GM21786 (cell line): ENCODE measurements at regions not wholly inside any gene's neighbourhood (a gene's known extent, or its start where the extent isn't known, plus 50 kb on each side); places are given as distances from the start of the nearest gene placed in this dataset.

Experiments
- ATAC-seq: cut with Tn5 transposase; IDR thresholded peaks from one replicate; pipeline ENCODE4 v1.9.1; 2021; ENCODE audit not compliant: unreplicated experiment

DNA sequence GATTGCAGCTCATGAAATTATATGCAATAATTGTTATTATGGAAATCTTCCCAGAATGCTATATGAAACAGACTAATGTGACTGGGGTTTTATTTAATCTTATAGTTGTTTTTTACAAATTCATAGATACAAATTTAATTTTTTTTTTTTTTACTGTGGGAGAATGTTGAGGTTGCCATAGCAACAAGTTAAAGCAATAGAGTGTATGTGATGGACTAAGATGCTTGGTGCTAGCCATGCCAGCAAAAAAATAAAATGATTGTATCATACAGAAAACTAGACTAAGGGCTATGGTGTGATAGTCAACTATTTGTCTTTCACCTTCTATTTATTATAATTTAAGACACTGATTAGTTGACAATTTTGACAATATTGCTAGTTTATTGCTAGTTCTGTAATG, 163.2 kb upstream of the BLID start:
- ATAC-seq = no peak

DNA sequence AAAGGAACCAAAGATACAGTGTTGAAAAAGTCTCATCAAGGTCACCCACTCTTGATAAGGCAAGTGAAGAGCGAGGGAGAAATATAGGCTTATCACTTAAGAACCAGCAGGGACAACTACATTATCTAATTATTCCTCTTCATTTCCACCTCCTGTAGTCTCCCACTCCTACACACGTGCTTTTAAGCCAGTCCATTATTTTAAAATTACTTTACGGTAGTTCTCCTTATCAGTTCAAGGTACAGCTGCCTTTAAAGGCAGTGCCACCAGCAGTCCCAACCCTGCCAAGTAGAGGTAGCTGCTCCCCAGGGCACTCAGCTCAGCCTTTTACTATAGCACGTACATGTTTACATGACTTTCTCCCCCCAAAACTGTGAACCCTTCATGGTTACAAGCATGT, 161.5 kb upstream of the BLID start:
- ATAC-seq = no peak

DNA sequence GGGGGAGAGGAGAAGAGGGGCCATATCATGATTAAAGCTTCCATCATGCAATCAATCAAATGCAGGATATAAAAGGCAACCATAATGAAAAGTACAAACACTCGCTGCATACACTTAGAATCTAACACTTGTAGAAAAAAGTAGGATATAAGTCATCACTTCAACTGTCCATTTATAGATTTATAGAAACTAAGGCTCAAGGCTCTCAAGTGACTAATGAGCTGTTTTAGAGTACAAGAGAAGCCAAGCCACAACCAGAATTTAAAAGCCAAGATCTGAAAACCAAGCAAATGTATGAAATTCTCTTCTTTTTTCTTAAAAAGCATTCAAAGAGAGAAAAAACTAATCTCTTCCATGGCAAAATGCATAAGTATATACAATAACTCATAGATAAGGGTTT, 160.2 kb upstream of the BLID start:
- ATAC-seq = no peak

DNA sequence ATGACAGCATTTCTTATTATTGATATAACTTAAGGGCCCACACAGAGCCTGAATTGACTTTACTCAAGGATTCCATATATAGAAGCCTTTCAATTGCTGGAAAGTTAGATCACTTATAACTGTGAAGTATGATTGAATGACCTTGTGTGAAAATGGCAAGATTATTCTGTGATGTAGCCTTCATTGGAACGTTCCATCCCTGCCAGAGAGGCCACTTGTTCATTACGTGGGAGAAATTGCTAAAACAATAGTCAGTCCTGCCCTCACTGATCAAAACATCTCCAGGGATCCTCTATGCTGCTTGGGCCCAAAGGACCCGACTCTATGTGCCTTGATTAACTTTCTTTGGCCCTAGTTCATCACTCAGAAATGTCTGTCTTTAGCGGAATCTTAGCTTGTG, 159.5 kb upstream of the BLID start:
- ATAC-seq = no peak

DNA sequence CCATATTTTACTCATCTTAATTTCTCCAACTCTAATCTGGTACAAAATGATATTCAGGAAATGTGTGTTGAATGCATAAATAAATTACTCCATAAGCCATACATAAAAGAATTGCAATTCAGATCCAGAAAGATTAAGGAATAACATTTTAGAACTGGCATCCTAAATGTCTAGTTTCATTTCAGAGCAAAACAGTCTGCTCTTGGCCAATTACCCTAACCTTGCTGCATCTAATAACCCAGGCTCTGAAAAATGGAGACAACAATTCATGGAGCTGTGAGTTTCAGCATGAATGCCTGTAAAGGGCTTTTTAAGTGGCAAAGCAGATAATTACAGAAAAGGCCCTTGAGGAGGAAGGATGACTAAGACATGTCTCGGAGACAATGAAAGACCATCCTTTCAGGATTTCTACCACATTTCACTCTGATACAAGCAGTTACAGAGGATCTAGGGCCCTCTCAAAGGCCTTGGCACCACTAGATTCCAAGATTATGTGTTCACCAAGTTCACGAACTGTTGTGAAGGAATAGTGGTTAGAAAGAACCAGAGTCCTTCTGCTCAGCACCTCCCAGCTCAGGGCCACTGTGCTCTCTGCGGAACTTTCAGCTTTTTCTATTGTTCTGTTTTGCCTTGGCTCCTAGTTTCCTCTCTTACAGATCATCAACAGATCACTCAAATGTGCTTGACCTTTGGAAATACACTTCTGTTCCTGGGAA, 157.6 kb upstream of the BLID start:
- ATAC-seq = no peak

DNA sequence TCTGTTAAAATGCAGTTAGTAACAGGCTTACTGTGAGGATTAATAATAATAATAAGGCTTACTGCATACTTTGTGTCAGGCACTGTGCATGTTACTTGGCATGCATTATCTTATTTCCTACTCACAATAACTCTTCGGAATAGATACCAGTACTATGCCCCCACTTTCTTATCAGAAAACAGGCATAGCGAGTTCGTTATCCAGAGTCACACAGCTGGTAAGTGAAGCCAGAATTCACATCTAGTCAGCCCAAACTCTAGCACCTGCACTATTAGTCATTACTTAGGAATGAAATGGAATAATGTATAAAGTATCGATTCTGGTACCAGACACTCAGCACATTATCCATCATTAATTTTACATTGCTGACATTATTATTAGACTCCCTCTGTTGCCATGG, 155.7 kb upstream of the BLID start:
- no peak for ATAC-seq

DNA sequence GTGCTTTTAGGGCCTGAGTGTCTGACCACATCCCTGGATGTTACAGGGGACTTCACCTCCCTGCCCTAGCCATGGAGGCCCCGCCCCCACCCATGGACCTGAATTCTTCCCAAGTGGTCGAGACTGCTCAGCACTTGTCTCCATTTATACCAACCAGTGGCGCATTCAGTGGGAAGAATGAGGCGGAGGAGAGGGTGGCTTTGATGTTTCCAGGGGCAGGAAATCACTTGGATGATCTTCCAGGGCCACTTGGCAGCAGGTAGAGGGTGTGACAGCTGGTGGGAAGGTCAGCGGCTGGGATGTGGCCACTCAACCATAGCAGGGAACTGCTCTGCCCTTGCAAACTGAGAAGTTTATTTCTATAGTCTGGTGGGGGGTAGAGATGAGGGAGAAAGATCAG, 155.1 kb upstream of the BLID start:
- no peak for ATAC-seq

DNA sequence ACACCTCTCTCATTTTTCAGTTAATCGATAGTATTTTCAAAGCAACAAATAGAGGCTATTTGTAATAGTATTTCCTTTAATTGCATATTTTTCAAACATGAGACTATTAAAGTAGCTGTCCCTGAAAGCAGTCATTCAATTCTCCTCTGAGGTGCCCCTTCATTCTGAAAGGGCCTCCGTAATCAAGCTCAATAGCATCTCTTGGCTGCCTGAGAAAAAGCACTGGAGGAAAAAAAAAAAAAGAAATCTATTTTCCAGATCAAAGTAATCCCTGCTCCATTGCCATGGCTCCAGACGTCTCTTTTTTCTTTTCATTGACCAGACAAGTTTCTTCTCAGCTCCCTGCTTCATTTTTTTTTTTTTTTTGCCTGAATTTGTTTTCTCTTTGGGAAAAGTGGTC, 154.5 kb upstream of the BLID start:
- no peak for ATAC-seq

DNA sequence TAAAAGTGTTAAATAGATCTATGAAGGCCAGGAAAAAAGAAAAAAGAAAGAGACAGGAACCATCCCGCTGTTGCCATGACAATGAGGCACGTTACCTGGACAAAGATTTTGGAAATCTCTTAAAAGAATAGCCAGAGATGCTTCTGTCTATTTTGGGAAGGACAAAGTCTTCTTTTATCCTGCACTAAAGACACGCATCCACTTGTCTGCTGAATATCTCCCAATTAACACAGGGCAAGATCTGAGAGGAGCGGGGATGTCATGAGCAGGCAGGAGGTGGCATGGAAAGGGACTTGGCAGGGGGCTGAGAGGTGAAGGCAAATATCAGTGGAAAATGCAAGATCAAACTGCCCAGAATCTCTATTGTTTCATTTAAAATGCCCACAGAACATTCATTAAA, 153.8 kb upstream of the BLID start:
- ATAC-seq = no peak

DNA sequence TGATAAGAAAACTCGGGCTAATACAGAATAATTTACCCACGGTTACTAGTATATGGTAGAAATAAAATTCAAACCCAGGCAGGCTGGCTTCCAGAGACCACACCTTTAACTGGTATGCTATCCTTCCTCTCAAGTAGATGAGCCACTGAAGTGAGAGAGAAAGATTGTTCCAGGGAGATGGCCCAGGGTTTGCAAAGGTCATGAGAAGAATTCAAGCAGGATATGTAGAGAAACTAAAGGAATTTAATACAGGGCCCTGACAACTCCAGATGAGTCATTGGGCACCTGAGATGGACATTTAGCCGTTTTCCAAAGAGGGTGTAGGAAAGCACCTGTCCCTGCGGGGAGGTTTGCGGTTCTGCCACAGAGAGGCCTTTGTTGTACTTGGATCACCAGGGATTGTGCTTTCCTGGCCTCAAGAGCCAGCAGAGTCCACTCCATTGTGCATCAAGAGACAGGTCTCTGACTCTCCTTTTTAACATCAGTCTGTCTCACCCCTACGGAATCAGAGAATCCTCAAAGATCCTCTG, 152.7 kb upstream of the BLID start:
- no peak for ATAC-seq

DNA sequence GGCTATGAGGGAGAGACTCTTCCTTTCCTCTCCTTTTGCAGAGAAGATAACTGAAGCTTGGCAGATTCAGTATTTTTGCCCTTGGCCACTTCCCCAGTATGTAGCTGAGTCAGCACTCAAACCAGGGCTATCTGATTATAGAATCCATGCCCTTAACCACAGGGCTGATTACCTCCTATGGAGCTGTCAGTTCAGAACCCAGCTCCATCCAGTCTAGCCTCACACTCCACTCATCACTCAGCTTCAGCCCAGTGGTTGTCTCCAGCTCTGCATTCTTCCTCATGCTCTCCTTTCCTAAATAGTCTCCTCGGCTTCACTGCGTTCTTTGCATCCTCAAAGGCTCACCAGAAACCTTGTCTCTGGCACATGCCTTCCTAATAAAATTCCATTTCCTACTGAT, 151.6 kb upstream of the BLID start:
- no peak for ATAC-seq

DNA sequence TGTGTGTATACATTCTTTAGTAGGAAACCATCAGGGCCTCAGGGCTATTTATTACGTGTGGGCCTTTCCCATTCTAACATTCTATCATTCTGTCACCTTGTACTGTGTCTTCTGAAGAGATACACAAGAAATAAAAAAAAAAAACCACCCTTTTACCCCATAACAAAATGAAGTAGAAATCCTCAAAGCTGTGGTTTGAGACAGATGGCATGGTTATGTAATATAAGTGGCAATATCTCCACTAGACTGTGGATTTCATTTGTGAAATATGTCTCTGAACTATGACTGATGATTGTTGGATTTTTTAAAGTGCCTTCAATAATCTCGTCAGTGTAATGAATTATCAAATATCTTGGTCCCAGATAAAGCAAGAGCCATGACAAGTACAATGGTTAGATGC, 150.0 kb upstream of the BLID start:
- ATAC-seq = no peak

DNA sequence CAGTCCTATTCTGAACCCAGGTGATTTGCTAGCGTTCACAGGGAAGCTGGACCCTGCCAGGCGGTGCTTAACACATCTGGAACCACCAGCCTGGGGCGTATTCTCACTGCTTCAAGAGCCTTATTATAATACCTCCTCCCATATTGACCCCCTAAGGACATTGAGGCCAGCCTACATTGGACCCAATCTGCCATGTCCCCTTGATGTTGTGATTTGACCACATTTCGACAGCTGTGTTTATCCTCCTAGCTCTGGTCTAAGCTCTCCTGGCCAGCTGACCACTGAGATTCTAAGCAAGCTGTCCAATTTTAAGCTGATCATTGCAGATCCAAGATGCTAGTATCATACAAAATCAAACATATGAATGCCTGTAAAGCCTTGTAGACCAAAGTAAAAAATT, 148.1 kb upstream of the BLID start:
- ATAC-seq = no peak

DNA sequence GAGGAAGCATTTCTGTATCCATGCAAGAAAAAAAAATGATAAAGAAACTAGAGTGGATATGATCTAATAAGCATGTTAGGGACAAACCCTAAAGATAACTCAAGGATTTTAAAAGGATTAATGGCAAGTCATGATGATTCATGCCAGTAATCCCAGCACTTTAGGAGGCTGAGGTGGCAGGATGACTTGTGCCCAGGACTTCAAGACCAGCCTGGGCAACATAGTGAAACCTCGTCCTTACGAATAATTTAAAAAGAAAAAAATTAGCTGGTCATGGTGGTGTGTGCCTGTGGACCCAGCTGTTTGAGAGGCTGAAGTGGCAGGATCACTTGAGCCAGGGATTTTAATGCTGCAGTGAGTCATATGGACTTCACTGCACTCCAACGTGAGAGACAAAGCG, 145.5 kb upstream of the BLID start:
- no peak for ATAC-seq

DNA sequence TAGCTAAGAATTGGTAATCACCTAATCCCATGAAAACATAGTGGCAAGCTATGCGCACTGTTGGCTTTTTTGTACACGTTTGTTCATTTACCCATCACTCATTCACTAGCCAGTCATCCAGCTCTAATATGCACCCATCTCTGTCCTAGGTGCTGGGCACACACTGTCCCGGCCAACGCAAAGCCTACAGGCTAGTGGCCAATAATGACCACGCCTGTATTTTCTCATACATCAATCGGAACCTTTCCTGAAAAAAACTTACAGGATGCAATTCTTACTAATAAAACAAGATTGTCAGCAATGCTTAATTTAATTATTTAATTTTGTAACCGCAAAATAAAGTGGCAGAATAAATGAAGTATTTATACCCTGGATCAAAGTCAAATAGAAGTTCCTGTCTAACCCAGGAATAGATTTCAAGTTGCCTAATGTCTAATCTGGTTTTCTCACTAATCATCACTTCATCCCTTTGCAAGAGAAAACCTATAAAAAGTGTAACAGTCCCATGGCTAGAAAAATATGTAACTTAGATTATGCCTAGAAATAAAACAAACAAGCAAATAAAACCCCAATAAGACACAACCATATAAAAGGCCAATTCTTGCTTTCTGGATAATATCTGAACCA, 143.3 kb upstream of the BLID start:
- no peak for ATAC-seq

DNA sequence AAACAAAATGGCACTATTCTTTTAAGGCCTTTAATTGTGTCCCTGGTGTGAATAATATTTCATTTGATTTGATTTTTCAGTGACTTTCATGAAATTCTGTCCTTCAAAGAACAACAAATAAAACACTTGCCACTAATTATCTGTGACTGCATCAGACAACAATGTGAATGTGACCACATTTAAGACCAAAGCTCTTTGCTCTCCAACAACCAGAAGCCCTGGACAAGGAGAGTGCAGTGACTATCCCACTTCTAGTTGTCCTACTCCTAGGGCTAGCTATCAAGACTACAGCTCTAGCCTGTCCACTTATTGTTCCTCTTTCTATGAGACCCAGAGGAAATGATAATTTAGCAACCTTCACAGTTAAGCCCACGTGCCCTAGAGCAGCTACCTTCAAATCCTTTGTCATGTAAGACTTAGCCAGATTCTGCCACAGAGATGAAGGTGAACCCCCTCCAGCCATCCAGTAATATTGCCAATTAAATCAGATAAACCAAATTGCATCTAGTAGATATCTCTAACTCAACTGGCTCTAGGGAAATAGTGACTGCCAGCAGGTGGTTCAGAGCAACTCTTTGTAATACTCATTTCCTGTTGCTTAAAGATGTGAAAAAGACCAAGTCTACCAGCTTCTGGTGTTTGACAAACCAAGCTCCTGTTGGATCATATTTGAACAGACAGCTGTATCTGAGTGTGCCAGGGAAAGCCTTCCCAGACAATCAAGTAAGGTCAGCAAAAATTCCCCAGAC, 142.6 kb upstream of the BLID start:
- ATAC-seq = no peak

DNA sequence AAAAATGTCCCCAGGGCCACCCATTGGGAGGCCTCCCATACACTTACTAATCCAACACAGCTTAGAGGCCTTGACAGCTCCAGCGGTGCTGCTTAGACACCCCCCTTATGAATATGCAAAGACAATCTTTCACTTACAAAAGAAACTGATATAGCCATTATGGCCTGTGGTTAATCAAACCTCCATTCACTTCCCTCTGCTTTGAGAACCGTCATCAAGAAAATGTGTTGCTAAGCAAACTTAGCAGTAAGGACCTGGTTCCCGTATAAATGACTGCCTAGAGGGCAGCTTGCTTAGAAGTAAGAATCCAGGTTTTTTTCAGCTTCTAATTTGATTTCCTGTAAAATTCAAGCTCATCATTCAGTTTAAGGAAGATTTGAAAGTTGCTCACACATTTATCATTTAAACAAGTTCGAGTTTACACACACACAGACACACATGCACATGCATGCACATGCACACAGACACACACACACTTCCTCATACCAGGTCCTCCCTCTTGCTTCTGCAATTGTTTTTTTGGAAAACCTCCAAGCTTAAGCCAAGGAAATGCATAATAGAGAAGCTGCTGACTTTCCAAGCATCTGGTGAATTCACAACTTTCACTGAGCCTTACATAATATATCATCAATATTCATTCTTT, 137.7 kb upstream of the BLID start:
- ATAC-seq = no peak

DNA sequence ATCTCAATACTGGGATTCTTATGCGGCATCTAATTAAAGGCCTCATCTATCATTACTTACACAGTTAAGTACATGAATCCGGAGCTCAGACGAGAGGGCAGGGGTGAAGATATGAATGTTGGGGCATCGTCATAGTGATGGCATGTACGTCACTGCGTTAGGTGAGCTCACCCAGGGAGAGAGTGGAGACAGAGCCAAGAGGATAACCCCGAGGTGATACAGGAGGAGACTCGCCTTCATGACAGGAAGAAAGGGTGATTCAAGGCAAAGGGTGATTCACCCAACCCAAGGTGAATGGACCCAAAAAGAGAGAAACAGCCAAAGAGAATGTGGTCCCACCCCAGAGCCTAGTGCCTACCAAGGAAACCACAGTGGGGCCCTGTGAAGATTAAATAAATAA, 132.9 kb upstream of the BLID start:
- no peak for ATAC-seq

DNA sequence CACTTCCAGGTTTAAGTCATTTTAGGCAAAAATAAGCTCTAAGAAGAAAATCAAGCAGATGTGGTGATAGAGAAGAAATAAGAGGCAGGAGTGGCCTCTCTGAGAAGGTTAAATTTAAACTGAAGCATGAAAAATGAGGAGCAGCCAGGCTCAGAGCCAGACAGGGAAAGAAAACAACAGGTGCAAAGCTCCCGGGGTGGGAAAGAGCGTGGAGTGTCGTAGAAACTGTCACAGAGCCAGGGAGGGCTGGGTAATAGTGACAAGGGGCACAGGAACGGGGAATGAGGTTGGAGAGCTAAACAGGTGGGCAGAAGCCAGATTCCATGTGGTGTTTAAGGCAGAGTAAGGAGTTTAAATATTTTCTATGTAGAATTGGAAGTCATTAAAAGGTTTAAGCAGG, 132.1 kb upstream of the BLID start:
- ATAC-seq = no peak

DNA sequence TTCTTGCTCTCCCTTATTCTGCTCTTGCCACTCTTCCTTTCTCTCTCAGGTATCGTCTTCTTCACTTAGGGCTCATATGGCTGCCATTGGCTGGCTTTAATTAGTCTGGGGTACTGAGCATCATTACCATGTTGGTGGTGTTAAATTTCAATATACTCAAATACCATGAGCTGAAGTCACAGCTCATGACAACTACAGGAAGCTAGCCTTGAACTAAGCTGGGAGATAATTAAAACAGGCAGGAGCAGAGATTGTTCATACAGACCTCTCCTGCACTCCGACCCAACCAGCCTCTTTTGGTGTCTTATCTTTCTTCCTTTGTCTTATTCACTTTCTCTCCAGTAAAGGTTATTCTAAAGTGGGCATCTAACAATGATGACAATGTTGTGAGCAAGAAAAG, 130.9 kb upstream of the BLID start:
- no peak for ATAC-seq

DNA sequence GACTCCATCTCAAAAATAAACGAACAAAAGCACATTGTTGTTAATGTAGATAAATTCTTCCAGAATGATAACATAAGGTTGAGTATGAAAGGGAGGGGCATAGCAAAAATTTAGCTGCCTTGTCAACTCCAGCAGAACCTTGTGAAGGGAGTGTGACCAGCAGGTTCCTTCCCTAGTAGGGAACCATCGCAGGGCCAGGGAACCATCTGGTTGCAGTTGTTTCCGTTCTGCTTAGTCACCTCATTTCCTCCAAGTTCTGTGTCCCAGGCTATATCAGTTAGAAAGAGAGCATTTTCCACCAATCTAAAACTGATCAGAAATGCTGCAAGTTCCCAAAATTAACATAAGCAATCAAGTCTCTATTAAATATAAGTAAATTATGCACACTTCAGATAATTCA, 126.7 kb upstream of the BLID start:
- no peak for ATAC-seq

DNA sequence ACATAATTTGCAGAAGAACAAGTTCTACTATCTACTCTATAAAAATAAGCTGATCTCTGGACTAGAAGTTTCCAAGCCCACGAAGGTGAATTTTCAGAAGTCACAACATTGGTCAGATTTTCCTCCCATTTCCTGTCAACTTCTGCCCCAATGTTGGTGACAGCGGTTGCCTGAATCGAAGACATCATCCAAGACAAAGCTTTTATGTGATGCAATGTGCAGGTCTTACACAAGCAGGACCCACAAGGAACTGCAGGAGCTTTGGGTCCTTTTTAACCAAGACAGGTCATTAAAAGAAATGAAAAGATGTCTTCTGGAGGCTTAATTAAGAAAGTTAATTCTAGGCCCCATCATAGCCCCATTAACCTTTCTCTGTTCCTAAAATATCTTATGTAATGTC, 125.6 kb upstream of the BLID start:
- no peak for ATAC-seq
